Fibroblast of lung (primary cell): ENCODE measurements at regions not wholly inside any gene's neighbourhood (a gene's known extent, or its start where the extent isn't known, plus 50 kb on each side); places are given as distances from the start of the nearest gene placed in this dataset.

ENCODE experiments used
- CTCF ChIP-seq, 2 donors: IDR thresholded peaks in 1 of 2; conservative IDR thresholded peaks in 1 of 2; 1 replicate in 1 of 2; 2 replicates in 1 of 2; pipeline ENCODE4 v1.5.1; 2011 to 2012; ENCODE audit warnings: low read length in 2 of 2, control low read depth in 1 of 2, inconsistent platforms in 1 of 2, low read depth in 1 of 2, mild to moderate bottlenecking in 1 of 2
- EZH2 ChIP-seq: IDR thresholded peaks from 2 replicates; pipeline ENCODE4 v1.5.1; 2012; ENCODE audit warnings: low read length, control low read depth, mild to moderate bottlenecking; ENCODE audit errors: missing control alignments

- no peak for TF ChIP-seq CTCF (conservative IDR thresholded peaks at IDR 0.05 in 1 of 2, IDR thresholded peaks at IDR 0.05 in 1 of 2; ENCODE audit: low read depth in 1 of 2, low read length in 2 of 2)
- no peak for TF ChIP-seq EZH2
These were observed 723.8 kb downstream of the UQCRFS1 start for GRCh38 chr19:28489126-28489660.
